ENCODE measurements at regions not wholly inside any gene's neighbourhood (a gene's known extent, or its start where the extent isn't known, plus 50 kb on each side); places are given as distances from the start of the nearest gene placed in this dataset.

DNA sequence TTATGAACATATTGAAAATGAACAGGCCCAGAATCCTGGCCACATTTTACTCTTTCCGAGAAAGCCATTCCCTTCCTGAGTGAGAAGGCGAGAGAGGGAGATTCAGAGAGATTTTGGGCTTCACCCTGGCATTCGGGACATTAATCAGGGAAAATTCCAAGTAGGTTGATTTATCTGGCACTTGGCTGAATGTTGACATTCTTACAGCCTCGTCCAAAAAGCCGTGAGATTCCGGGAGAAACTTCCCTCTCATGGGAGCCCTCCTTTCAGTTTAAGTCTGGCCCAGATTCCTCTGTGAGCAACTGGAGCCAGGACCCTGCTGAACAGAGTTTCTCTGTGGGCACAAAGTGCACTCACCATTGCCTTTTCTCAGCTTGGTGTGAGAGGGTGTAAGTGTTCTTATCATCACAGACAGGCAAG is 129.2 kb upstream of the PEG3 start:
- Histone ChIP-seq H3K4me1 (replicated peaks in 1 of 4; ENCODE audit: control insufficient read depth in 3 of 4, insufficient read depth in 4 of 4, low read length in 3 of 4) (no peaks in the 10 kb centered on the region; a peak in 1 of 7 replicates), H3K23ac (ENCODE audit: insufficient read length) (no peak overlapping the region), H2BK120ac (replicated peaks; ENCODE audit: low read depth, low read length) (no peak overlapping the region), H2BK15ac (ENCODE audit: low read length) (no peak overlapping the region), H3K79me1 (ENCODE audit: low read depth, low read length) (no peaks in the 10 kb centered on the region), H2AFZ (ENCODE audit: low read length) (no peak overlapping the region), H2AK5ac (ENCODE audit: low read depth, low read length) (no peak overlapping the region), H3K79me2 (ENCODE audit: control insufficient read depth in 1 of 2, insufficient read depth in 2 of 2, low read length in 2 of 2) (no peaks in the 10 kb centered on the region), H3K4me2 (ENCODE audit: insufficient read depth in 1 of 2, low read depth in 2 of 2, low read length in 2 of 2) (no peak overlapping the region), H3K23me2 (ENCODE audit: low read depth, low read length) (no peaks in the 10 kb centered on the region; the same call in 1 of the 2 replicates), H3K9ac (replicated peaks in 1 of 4; ENCODE audit: extremely low read depth in 1 of 4, low read depth in 3 of 4, low read length in 3 of 4) (no peak overlapping the region), H3K27ac (ENCODE audit: low read depth, low read length) (no peak overlapping the region), H3K27me3 (replicated peaks in 1 of 4; ENCODE audit: control insufficient read depth in 3 of 4, extremely low read depth in 1 of 4, insufficient read depth in 3 of 4, low read length in 3 of 4) (no peaks in the 10 kb centered on the region; a peak in 2 of 7 replicates), H3K4me3 (ENCODE audit: extremely low read depth in 1 of 4, insufficient read depth in 2 of 4, low read depth in 3 of 4, low read length in 4 of 4) (no peak overlapping the region), H2BK5ac (ENCODE audit: low read depth, low read length) (no peak overlapping the region), H2BK12ac (ENCODE audit: low read depth, low read length) (no peak overlapping the region), H4K8ac (ENCODE audit: extremely low read depth, insufficient read depth, low read length) (no peak overlapping the region), H3K18ac (ENCODE audit: extremely low read depth, low read length) (no peak overlapping the region), H3K9me3 (ENCODE audit: insufficient read depth in 2 of 2, low read depth in 1 of 2, low read length in 1 of 2) (peaks cover 68 to 88% of the 10 kb centered on the region in 2 experiments), H4K5ac (ENCODE audit: insufficient read length, low read depth, low read length) (no peak overlapping the region), H4K20me1 (replicated peaks in 1 of 2; ENCODE audit: control insufficient read depth in 1 of 2, insufficient read depth in 2 of 2, low read length in 2 of 2) (no peaks in the 10 kb centered on the region), H3K4ac (replicated peaks; ENCODE audit: insufficient read length, low read depth, low read length) (no peak overlapping the region), H3K36me3 (ENCODE audit: control insufficient read depth in 2 of 4, insufficient read depth in 4 of 4, low read length in 3 of 4) (no peaks in the 10 kb centered on the region), H4K91ac (replicated peaks; ENCODE audit: insufficient read length, low read length) (no peak overlapping the region), H2BK20ac (ENCODE audit: low read length) (no peak overlapping the region), H3K14ac (ENCODE audit: insufficient read length) (no peak overlapping the region), H3K56ac (replicated peaks; ENCODE audit: insufficient read length, low read depth, low read length) (no peak overlapping the region)
- POLR2A ChIA-PET (ENCODE audit: partially characterized antibody) = no interaction called here
- TF ChIP-seq BCL11A (IDR thresholded peaks at IDR 0.05; ENCODE audit: low read depth in 2 of 2, low read length in 2 of 2) = no peak
- TF ChIP-seq CBX8 (IDR thresholded peaks at IDR 0.05; ENCODE audit: borderline replicate concordance, low read depth, low read length) = no peak
- TF ChIP-seq CBX5 (IDR thresholded peaks at IDR 0.05; ENCODE audit: low read depth, low read length) = no peak
- TF ChIP-seq CEBPB (IDR thresholded peaks at IDR 0.05; ENCODE audit: low read depth, low read length) = no peak
- no peak for TF ChIP-seq ASH2L (IDR thresholded peaks at IDR 0.05; ENCODE audit: low read length)
- TF ChIP-seq YY1 (IDR thresholded peaks at IDR 0.05; ENCODE audit: low read depth, low read length) = no peak
- TF ChIP-seq RAD21 (IDR thresholded peaks at IDR 0.05 in 1 of 2, conservative IDR thresholded peaks at IDR 0.05 in 1 of 2; ENCODE audit: low read depth in 2 of 2, low read length in 2 of 2) = no peak
- TF ChIP-seq, protein P1, sequence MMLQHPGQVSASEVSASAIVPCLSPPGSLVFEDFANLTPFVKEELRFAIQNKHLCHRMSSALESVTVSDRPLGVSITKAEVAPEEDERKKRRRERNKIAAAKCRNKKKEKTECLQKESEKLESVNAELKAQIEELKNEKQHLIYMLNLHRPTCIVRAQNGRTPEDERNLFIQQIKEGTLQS (IDR thresholded peaks at IDR 0.05; ENCODE audit: insufficient read depth, low read depth, low read length) = no peak
- WGBS, 2 experiments (ENCODE audit: extremely low coverage in 1 of 2, insufficient coverage in 1 of 2, insufficient read length in 1 of 2, insufficient replicate concordance in 2 of 2, low coverage in 1 of 2, low lambda C conversion rate in 2 of 2, missing lambda C conversion rate in 1 of 2) = 59% methylated on average over 6 of the region's 6 CpGs; no CpG with 5 or more reads in 1 of the 2 experiments
- CTCF ChIA-PET (ENCODE audit: partially characterized antibody) = no interaction called here
- FAIRE-seq = no peak
- no peak for DNase-seq (ENCODE audit: low read depth in 1 of 2, low spot score in 2 of 2)
